Body of pancreas (tissue), 4 donors: ENCODE measurements at regions not wholly inside any gene's neighbourhood (a gene's known extent, or its start where the extent isn't known, plus 50 kb on each side); places are given as distances from the start of the nearest gene placed in this dataset.

Experiments
- ATAC-seq: fragments of 150-250 bp; one replicate; pipeline ENCODE4 v1.9.1; 2016
- DNase-seq, 4 donors: peaks; one replicate each; pipeline ENCODE4 v3.0.0-alpha.2; 2019
- H3K27ac ChIP-seq, 4 donors: fragments of 200-600 bp; sonication (generic); 1 replicate in 3 of 4; 2 replicates in 1 of 4; pipeline versions ENCODE4 v1.5.1 to v1.6.1; 2016 to 2019; ENCODE audit warnings: mild to moderate bottlenecking in 1 of 4, mixed read lengths in 1 of 4, moderate library complexity in 1 of 4
- H3K27me3 ChIP-seq, 2 donors: fragments of 200-600 bp; sonication (generic); one replicate each; pipeline ENCODE4 v1.6.0; 2016; ENCODE audit warnings: mild to moderate bottlenecking in 1 of 2
- H3K36me3 ChIP-seq, 2 donors: fragments of 200-600 bp; sonication (generic); replicated peaks in 1 of 2; 2 replicates each; pipeline ENCODE4 v1.5.1; 2016; ENCODE audit warnings: low read depth in 2 of 2; ENCODE audit not compliant: insufficient read depth in 1 of 2
- H3K4me1 ChIP-seq: fragments of 200-600 bp; sonication (generic); one replicate; pipeline ENCODE4 v1.6.0; 2016
- H3K4me3 ChIP-seq, 2 donors: fragments of 200-600 bp; sonication (generic); 1 replicate in 1 of 2; 2 replicates in 1 of 2; pipeline ENCODE4 v1.5.1; 2016 to 2019
- H3K9me3 ChIP-seq, 3 donors: fragments of 200-600 bp; sonication (generic); 1 replicate in 2 of 3; 2 replicates in 1 of 3; pipeline ENCODE4 v1.5.1; 2016
- CTCF ChIP-seq, 7 experiments: fragments of 450-650 bp in 4 of 7; fragments of 200-600 bp in 3 of 7; sonication (generic) in 3 of 7; IDR thresholded peaks; one replicate each; pipeline ENCODE4 v1.5.1; 2016 to 2019; ENCODE audit warnings: antibody characterized with exemption in 7 of 7
- POLR2A ChIP-seq, 3 donors: fragments of 450-650 bp; IDR thresholded peaks; one replicate each; pipeline ENCODE4 v1.6.1; 2016; ENCODE audit warnings: antibody characterized with exemption in 3 of 3, mild to moderate bottlenecking in 2 of 3
- WGBS, 2 donors: methylation state at CpG; one replicate each; pipeline ENCODE4 v1.1.5; 2017; 5-methylcytosine and 5-hydroxymethylcytosine counted together
- intact Hi-C: fragments of 100-400 bp; cut with DNase I; formaldehyde crosslinking; loops from one replicate; pipeline ENCODE4 v1.15.1; 2023

- 37 to 44% methylated on average over 9 to 11 of the region's 11 CpGs for WGBS, 2 donors
- H3K4me3 ChIP-seq = no peak overlapping the region
- ATAC-seq (peak; percentile 46), DNase-seq (peak in 3 of 4 donors; percentile 45 to 65 (median 62))
- intact Hi-C loops = no loop called here
- no peaks in the 10 kb centered on the region for H3K9me3 ChIP-seq
- peak overlapping the region in 1 of 4 donors; percentile 23 for H3K27ac ChIP-seq
- no peaks in the 10 kb centered on the region for H3K27me3 ChIP-seq
- no peaks in the 10 kb centered on the region for H3K36me3 ChIP-seq
- TF ChIP-seq POLR2A (IDR thresholded peaks at IDR 0.05) (no peak), CTCF (IDR thresholded peaks at IDR 0.05) (no peak)
- no peaks in the 10 kb centered on the region for H3K4me1 ChIP-seq
These were observed 141.4 kb downstream of the C5orf15 start for GRCh38 chr5:133827011-133827410.

DNA sequence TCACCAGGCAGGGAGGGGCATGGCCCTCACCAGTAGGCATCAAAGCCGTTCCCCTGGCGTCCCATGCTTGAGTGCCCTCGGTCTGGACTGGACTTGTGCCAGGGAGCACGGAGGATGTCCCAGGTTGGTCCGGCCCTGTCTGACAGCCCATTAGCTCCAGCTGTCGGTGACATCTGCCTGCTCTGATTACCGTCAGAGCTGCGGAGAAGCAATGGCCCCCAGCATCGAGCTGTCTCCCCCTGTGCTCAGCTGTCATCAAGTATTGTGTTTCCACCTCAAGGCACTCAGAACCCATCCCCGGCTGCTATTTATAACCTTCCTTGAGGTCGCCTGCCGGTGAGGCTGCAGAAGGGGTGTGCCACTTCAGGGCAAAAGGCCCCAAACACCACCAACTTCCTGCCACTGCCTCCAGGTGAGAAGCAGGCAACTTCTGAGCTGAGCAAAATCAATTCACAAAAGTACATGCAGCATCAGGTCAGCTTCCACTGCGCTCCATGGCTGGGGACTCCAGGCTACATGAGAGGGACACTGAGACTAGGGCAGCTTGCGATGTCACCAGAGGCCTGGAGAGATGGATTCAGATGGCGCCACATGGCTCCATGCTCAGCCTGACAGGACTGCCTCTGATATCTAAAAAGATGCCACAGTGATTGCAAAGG lies 142.7 kb downstream of the C5orf15 start:
- Histone ChIP-seq H3K4me3 (no peak overlapping the region), H3K27ac (no peak overlapping the region), H3K4me1 (no peaks in the 10 kb centered on the region), H3K36me3 (no peaks in the 10 kb centered on the region), H3K9me3 (no peaks in the 10 kb centered on the region), H3K27me3 (no peaks in the 10 kb centered on the region)
- DNase-seq (peak in 3 of 4 donors; percentile 49 to 60 (median 55)), ATAC-seq (no peak)
- no peak for TF ChIP-seq POLR2A (IDR thresholded peaks at IDR 0.05)
- no peak for TF ChIP-seq CTCF (IDR thresholded peaks at IDR 0.05)
- 79 to 84% methylated on average over 11 to 15 of the region's 15 CpGs for WGBS, 2 donors
- intact Hi-C loops = no loop called here

GRCh38 chr5:133824661-133825254 lies 143.7 kb downstream of the C5orf15 start:
- TF ChIP-seq CTCF (IDR thresholded peaks at IDR 0.05) = no peak
- TF ChIP-seq POLR2A (IDR thresholded peaks at IDR 0.05) = no peak
- WGBS, 2 donors = 70% methylated on average over 6 of the region's 6 CpGs
- intact Hi-C loops = no loop called here
- no peak for ATAC-seq
- Histone ChIP-seq H3K9me3 (no peaks in the 10 kb centered on the region), H3K27me3 (no peaks in the 10 kb centered on the region), H3K27ac (no peak overlapping the region), H3K36me3 (no peaks in the 10 kb centered on the region), H3K4me1 (no peaks in the 10 kb centered on the region), H3K4me3 (no peak overlapping the region)
- DNase-seq = no peak

- H3K27ac ChIP-seq = peak overlapping the region in 2 of 4 donors; percentile 24 to 66
- peaks cover 17% of the 10 kb centered on the region for H3K4me1 ChIP-seq
- intact Hi-C loops = no loop called here
- H3K4me3 ChIP-seq = no peak overlapping the region
- H3K27me3 ChIP-seq = no peaks in the 10 kb centered on the region
- TF ChIP-seq POLR2A (IDR thresholded peaks at IDR 0.05) = no peak
- TF ChIP-seq CTCF (IDR thresholded peaks at IDR 0.05) = no peak
- DNase-seq = no peak
- WGBS, 2 donors = 54 to 61% methylated on average over 3 of the region's 3 CpGs
- no peaks in the 10 kb centered on the region for H3K9me3 ChIP-seq
- no peaks in the 10 kb centered on the region for H3K36me3 ChIP-seq
- no peak for ATAC-seq
These were observed 146.5 kb downstream of the C5orf15 start for GRCh38 chr5:133821889-133822288.
